ENCODE measurements at regions not wholly inside any gene's neighbourhood (a gene's known extent, or its start where the extent isn't known, plus 50 kb on each side); places are given as distances from the start of the nearest gene placed in this dataset.

DNA sequence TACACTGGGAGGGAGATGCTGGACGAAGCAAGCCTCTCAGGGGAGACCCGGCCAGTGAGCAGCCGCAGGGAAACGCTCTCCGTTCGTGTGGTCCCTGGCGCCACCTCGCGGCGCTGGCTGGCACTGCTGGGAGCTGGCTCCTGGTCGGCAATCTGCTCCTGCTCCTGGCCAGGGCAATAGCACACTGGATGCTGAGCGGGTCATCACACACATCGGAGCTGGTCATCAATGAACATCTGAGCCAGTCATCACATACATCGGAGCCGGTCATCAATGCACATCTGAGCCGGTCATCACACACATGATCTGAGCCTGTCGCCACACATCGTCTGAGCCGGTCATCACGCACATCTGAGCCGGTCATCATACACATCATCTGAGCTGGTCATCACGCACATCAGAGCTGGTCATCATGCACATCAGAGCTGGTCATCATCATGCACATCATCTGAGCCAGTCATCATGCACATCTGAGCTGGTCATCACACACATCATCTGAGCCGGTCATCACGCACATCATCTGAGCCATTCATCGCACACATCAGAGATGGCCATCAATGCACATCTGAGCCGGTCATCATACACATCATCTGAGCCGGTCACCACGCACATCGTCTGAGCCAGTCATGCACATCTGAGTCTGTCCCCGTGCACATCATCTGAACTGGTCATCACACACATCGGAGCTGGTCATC, 217.3 kb downstream of the RBFOX3 start:
- peak; percentile 79 for DNase-seq

DNA sequence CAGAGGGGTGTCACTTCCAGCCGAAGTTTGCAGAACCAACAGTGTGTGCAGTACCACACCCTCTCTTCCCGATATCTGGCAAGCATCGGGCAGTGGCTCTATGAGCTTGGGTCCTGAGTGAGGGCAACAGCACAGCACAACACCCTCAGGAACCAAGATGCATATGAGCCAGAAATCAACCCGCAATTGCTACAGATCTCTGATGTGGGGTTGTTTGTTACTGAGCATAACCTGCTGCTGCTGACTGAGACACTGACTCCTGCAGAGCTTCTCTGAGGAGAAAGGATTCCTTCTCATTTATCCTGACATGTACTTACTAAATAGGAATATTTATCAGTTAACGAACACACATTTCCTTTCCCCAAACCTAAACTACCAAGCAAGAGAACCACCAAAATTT, 218.3 kb downstream of the RBFOX3 start:
- no peak for DNase-seq

DNA sequence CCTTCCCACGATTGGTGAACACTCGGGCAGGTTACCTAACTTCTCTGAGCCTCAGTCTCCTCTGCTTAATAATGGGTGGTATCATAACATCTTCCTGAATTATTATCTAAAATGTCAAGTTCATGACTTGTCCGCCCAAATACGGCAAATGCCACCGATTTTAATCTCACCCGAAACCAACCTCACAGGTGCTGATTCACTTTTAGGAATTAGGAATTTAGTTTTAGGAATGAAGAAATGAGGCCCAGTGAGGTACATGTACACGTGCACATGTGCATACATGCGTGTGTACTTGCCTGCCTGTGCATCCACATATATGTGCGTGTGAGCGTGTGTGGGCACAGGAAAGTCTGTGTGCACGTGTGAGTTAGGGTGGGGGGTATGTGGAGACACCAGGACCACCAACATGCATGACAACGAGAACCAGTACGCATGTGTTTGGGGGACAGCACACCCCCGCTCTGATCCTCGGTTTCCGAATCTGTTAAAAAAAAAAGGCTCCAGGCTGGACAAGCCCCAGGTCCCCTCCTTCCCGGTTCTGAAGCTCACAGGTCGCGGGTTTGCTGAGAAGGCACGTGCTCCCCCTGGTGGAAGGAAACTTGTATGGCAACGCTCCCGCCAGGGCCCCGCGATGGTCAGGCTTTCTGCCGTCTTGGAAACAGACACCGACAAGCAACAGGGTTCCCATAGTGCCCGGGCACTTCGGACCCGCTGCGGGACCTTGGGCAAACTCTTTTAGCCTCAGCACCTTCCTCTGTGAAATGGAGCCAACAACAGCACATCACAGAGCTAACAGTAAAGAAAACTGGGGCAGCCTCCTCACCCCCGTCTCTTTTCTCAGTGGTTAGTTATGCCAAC, 219.2 kb downstream of the RBFOX3 start:
- peak; percentile 80 for DNase-seq

DNA sequence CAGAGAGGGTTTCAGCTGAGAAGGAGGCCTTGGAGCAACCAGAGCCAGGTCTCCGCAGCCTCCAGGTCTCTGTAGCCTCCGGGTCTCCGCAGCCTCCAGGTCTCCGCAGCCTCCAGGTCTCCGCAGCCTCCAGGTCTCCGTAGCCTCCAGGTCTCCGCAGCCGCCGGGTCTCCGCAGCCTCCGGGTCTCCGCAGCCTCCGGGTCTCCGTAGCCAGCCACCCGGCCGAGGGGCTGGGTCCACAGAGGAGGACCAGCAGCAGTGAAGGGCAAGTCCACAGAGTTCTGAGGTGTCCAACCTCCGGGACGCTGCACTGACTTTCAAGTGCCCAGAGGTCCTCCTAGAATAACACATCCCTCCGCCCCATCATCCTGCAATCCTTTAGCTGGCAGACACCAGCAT, 221.0 kb downstream of the RBFOX3 start:
- no peak for DNase-seq

DNA sequence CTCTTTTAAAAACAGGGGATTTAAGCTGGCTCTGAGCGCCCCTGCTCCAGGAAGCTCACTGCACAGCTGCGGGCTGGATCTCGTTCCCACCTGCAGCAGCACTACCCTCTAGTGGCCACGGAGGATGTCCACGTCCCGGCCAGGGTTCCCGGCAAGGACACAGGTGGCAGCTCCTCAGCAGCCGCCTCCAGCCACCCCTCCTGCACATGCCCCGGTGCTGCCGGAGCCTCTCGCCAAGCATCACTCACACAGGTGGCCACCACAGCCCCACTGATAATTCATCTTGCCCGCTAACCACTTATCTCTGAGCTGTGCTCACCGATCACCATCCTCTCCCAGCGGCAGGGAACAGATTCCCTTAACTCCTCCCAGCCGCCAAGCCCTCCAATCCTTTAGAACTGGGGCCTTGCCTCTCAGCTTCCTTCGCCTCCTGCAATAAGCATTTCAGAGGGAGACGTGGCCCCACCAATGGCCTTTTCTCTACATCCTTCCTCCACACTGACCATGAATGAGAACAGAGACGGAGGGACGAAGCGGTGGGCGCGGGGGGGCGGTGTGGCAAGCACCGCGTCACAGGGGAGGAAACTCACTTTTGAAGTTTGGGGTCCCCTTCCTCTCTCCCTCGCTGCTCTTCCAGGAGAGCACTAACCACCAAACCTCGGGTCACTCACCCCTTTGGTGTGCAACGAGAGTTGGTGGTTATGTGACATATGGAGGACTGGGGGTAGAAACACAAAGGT, 222.1 kb downstream of the RBFOX3 start:
- DNase-seq = peak; percentile 71

DNA sequence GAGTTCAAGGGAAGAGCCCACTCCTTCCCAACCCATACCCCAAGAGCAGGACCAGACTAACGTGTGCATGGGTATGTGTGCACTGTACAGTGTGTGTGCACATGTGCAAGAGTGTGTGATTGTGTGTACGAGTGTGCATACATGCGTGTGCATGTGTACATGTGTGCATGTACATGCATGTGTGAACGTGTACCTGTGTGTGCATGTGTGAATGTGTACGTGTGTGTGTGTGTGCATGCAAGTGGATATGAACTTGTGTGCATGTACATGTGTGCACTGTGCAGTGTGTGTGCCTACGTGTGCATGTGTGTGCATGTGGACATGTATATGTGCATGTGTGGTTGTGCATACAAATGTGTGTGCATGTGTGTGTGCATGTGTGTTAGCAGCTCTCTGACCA, 223.1 kb downstream of the RBFOX3 start:
- no peak for DNase-seq

DNA sequence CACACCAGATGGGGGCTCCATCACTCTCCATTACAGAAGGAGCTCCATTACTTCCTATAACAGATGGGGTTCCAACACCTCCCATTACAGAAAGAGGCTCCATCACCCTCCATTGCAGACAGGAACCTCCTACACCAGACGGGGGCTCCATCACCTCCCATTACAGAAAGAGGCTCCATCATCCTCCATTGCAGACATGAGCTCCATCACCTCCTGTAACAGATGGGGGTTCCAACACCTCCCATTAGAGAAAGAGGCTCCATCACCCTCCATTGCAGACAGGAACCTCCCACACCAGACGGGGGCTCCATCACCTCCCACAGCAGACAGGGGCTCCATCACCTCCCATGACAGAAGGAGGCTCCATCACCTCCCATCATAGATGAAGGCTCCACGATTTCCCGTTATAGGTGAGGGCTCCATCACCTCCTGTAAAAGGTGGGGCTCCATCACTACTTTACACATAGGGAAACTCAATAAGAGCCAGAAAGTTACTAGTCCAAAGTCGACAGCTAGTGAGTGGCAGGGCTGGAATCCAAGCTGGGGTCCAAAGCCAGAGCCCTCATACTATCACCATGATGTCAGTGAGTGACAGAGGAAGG, 224.8 kb downstream of the RBFOX3 start:
- no peak for DNase-seq

DNA sequence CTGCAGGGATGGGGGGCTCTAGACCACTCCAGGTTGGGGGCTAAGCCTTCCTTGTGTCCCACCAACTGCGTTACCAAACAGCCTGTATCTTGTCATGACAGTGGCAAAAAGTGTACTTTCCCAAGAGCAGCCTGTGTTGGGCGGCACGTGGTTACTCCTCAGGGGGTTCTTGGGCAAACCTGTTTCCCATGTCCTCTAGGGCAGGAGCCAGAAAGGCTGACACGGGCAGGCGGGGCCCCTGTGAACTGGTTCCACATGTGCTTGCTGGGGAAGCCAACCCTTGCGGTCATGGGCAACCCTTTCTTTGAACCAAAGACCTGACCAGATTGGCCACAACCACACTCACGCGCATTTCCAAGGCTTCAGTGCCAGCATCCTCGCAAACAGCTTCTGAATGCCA, 228.5 kb downstream of the RBFOX3 start:
- DNase-seq = no peak

DNA sequence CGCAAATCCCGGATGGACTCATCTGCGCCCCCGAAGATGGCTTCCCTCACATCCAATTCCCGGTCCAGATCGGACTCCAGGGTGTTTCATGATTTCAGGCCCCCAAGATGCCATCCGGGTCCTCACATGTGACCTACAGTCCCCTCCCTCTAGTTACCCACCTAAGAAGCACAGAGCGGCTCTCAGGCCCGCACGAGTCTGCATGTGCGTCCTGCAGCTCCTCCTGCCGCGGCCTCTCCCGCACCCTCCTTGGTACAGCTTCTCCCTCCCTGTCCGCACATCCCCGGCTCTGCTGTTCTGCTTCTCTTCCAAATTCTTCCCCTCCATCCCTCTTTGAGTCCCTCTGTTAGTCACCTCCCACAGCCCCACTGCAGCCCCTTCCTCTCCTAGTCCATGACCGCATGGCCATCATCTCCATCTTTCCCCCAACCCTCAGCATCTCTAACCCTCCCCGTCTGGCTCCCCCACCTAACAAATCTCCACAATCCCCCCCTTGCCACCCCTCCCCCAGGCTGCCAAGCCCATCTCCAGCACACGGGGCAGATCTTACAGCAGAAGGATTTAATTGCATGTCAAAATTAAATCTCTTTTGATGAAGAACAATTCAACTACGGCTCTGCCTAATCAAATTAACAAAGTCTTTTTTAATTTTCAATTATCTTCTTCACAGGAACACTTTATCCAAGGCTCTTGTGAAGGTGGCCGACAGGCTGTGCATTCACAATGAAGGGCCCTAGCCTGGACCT, 231.0 kb downstream of the RBFOX3 start:
- DNase-seq = no peak

DNA sequence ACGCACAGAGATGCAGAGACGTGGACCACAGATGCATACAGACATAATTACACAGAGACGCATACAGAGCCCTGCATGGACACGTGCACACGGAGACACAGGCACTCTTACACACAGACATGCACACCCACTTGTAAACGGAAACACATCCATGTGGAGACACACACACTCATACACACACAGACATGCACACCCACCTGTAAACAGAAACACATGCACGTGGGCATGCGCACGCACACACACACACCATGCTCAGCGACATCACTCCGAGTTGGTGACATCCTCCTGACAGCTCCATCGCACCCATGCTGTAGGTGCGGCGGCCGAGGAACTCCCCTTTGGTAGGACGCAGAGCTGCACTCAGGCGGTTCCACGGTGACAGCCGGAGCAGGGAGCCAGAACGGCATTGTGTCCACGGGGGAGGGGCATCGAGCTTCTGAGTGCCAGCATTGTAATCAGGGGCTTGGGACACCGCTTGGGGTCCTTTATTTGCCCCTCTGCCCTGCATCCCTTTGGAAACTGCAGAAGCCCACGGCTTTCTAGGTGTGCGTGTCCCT, 233.5 kb downstream of the RBFOX3 start:
- DNase-seq = no peak

DNA sequence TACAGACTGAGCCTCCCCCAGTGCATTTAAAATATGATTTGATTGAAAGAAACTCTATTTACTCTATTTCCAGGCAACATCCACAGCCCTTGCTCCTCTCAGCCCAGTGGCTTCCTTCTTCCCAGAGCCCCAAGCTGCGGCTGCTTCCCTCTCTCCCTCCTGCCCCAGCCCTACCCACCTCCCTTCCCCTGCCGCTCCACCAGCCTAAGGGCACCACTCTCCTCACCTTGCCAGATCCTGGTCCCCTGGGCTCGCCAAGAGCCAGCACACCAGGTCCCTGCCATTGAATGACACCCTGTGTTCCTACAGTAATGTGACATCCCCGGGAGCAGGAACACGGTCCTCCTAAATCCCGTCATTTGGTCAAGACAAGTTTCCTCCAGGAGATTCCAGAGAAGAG, 236.0 kb downstream of the RBFOX3 start:
- DNase-seq = no peak

DNA sequence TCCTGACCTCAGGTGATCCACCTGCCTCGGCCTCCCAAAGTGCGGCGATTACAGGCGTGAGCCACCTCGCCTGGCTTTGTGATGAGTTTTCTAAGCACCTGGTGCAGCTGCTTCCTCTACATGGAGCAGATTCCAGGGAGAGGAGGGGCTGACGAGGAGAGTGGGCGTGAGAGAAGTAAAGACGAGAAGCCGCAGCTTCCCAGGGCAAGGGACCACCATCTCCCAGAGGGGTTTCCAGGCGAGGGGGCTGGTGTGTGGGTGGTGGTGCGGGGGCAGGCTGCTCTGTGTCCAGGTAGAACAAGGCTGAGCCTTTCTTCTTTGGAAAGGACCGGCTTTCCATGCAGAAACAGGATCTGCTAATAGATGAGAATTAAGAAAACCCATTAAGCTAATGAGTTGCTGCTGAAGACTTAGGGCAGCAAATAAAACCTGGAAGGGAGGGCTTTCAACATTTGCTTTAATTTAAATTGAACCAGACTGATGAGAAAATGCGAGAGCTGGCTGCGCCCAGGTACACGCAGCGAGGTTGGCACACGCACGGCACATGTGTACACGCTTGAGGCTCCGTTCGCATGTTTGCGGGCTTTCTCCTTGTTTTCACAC, 236.7 kb downstream of the RBFOX3 start:
- no peak for DNase-seq

DNA sequence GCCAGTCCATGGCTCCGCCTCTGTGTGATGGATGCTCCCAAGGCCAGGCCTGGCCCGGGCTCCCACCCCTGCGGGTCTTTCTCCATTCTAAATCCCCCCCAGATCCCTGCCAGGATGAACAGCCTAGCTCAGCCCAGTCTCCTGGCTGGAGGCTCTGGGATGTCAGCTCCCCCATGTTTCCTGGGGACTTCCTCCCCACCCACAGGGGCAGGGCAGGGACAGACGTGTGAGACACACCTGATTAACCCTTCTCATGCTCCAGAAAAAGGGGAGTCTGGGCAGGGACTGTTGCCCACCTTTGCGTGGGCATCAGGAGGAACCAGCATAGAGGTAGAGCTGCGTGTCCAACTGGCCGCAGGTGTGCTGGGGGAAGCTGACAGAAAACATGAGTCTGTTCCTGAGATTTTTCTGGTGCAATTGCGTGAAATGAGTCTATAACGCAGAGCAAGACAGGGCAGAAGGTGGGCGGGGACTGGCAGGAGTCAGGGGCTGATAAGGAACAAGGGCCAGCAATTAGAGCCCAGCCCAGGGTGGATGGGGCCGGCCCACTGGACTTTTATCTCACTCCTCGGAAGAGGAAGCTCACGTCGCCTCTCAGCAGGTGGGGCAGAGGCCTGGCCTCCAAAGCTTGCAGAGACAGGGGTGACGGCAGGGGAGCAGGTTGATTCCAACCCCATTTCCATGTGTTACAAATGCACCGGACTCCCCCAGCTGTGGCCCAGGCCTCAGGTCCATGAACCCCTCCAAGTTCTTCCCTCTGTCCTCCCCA, 238.2 kb downstream of the RBFOX3 start:
- no peak for DNase-seq

DNA sequence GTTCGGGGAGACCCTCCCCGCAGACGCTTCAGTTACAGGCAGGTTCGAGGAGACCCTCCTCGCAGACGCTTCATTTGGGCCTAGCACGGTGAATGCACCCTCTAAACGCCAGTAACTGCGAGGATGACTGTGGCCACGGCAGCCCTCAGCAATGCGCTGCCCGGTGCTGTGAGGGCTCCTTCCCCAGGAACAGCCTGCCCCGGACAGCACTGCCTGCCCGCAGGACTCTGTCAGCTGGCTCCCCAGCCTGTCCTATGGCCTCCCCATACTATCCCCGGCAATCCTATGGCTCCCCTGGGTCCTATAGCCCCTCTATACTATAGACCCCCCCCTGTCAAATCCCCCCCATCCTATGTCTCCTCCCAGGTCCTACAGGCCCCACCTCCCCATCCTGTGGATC, 238.9 kb downstream of the RBFOX3 start:
- DNase-seq = no peak

DNA sequence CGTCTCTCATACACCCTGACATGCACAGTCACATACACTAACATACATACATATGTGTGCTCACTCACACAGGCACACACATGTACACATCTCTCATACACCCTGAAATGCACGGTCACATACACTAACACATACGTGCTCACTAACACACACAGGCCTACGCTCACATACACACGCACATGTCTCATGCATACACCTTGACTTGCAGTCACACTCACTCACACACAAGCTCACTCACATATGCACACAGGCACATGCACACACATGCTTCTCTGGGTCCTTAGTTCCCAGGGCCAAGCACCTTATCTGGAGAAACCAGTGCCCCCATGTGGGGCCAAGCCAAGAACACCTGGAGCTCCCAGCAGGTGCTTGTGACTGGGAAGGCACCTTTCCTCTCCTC, 240.3 kb downstream of the RBFOX3 start:
- no peak for DNase-seq

DNA sequence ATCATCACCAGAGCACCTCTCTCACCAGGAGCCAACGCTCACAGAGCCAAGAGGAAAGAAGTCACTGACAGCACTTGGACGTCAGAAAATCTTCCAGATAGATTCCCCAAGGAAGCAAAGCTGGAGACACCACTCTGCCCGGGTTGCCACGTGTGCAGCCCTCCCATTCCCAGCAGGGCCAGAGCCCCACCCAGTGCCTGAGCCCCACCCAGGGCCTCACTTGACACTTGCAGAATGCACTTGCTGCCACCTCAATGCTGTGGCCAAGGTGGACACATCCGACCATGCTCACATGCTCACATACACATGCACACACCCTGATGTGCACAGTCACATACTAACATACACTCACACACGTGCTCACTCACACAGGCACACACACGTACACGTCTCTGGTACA, 240.7 kb downstream of the RBFOX3 start:
- DNase-seq = no peak

DNA sequence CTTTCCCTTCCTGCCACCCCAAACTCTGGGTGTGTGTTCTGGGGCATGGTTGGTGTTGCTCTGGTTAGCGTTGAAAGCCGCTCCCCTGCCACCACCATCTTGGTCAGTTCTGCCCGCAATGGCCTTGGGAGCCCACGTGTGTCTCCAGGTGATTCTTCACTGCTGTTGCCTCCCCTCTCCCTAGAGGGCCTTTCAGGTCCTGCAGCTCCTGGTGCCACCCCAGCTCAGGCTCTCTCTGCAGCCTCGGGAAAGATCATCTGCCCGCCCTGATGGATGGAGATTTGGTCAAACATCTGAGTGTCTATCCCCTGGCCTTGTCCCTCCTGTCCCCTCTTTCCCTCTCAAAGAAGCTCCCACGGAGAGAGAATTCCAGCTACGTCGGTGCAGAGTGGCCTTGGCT, 241.3 kb downstream of the RBFOX3 start:
- DNase-seq = no peak

DNA sequence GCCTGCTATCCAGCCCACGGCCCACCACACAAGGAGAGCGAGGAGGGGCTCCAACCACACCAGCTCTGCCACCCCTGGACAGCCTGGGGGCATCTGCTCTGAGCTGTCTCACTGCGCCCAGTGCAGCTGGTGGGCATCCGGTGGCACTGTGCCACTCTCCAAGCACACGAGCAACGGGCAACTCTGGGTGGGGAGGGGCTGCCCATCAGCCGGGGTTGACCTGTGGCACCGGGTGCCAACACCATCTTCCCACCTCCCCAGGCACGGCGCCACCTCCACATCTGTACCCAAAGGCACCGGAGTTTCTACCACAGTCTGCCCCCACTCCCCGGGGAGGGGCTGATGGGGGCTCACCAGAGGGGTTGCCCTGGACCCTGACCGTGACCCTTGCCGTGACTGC, 241.8 kb downstream of the RBFOX3 start:
- DNase-seq = no peak

DNA sequence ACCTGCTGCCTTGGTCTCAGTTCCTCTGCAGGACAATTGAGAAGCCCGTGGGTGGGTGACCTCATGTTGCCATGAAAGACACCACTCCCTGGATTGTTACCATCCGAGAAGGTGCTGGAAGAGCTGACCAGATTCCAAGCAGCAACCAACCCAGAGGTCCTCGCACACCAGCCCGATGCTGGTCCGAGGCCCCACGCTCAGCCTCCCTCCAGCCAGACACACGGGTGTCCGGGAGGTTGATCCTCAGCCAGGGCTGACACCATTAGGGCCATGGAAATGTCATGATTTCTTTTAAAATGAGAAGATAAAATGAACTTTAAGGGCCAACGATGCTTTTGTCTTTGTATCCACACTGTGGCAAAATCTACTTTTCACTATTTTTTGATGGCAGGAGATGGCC, 242.3 kb downstream of the RBFOX3 start:
- DNase-seq = no peak

DNA sequence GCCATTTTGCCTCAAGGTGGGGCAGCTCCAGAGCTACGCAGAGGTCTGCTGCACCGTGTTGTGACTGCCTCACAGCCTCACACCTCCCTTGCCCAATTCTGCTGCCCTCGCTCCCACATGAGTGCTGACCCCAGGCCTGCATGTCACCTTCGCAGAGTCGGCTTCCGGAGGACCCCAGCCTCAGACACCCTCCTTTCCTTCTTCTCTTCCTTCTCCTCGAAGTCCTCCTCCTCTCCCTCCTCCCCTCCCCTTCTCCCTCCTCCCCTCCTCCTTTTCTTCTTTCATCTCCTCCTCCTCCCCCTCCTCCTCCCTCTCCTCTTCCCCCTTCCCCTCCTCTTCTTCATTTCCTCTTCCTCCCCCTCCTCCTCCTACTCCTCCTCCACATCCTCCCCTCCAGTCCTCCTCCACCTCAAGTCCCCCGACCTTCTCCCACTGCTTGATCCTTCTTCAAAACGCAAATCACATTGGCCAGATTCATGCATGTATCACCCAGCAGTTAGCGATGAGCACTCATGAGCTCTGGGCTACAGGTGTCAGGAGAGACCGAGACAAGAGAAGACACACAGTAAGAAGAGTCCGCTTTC, 243.8 kb downstream of the RBFOX3 start:
- DNase-seq = no peak

Data from NCI-H345 (cell line).